Keratinocyte (primary cell): ENCODE measurements at regions not wholly inside any gene's neighbourhood (a gene's known extent, or its start where the extent isn't known, plus 50 kb on each side); places are given as distances from the start of the nearest gene placed in this dataset.

ENCODE experiments used
- DNase-seq: peaks from one replicate; pipeline ENCODE4 v3.0.0-alpha.2; 2011; ENCODE audit warnings: low read depth, missing footprints, low spot score
- FAIRE-seq: peaks from 2 replicates; lab custom pipeline; 2011; peaks lifted over from hg19 to GRCh38; lab: Jason Lieb, UNC
- H2AFZ ChIP-seq: 2 replicates; pipeline ENCODE4 v1.6.0; 2012; ENCODE audit warnings: low read length, control low read depth, inconsistent platforms; ENCODE audit not compliant: control insufficient read depth
- H3K27ac ChIP-seq: 2 replicates; pipeline ENCODE4 v1.5.1; 2011; ENCODE audit warnings: low read length; ENCODE audit not compliant: control insufficient read depth, insufficient read depth
- H3K27me3 ChIP-seq: 3 replicates; pipeline ENCODE4 v1.6.0; 2011; ENCODE audit warnings: low read length; ENCODE audit not compliant: control insufficient read depth, insufficient read depth; ENCODE audit errors: extremely low read depth
- H3K36me3 ChIP-seq, 2 experiments: 2 replicates in 1 of 2; 3 replicates in 1 of 2; pipeline ENCODE4 v1.5.1; 2011; ENCODE audit warnings: low read length in 2 of 2, mild to moderate bottlenecking in 1 of 2; ENCODE audit not compliant: control insufficient read depth in 2 of 2, insufficient read depth in 2 of 2; ENCODE audit errors: extremely low read depth in 1 of 2
- H3K4me1 ChIP-seq: 3 replicates; pipeline ENCODE4 v1.5.1; 2011; ENCODE audit warnings: low read length; ENCODE audit not compliant: control insufficient read depth, insufficient read depth; ENCODE audit errors: extremely low read depth
- H3K4me2 ChIP-seq: 3 replicates; pipeline ENCODE4 v1.6.0; 2011; ENCODE audit warnings: low read depth, low read length; ENCODE audit not compliant: control insufficient read depth, insufficient read depth; ENCODE audit errors: extremely low read depth
- H3K4me3 ChIP-seq, 3 experiments: fragments of 200-600 bp in 1 of 3; sonication (generic) in 1 of 3; 2 replicates in 2 of 3; 3 replicates in 1 of 3; pipeline ENCODE4 v1.5.1; 2011 to 2016; ENCODE audit warnings: low read length in 3 of 3, mild to moderate bottlenecking in 3 of 3, control low read depth in 2 of 3, inconsistent platforms in 1 of 3, low read depth in 1 of 3, mixed read lengths in 1 of 3, mixed run types in 1 of 3, moderate library complexity in 1 of 3; ENCODE audit not compliant: control insufficient read depth in 2 of 3, insufficient read depth in 2 of 3; ENCODE audit errors: extremely low read depth in 1 of 3
- H3K79me2 ChIP-seq: 2 replicates; pipeline ENCODE4 v1.6.0; 2012; ENCODE audit warnings: low read length; ENCODE audit not compliant: control insufficient read depth, insufficient read depth
- H3K9ac ChIP-seq: 3 replicates; pipeline ENCODE4 v1.6.0; 2011; ENCODE audit warnings: low read length; ENCODE audit not compliant: control insufficient read depth, insufficient read depth; ENCODE audit errors: extremely low read depth
- H3K9me1 ChIP-seq: 3 replicates; pipeline ENCODE4 v1.6.0; 2011; ENCODE audit warnings: low read length; ENCODE audit not compliant: control insufficient read depth, insufficient read depth; ENCODE audit errors: extremely low read depth
- H3K9me3 ChIP-seq: 2 replicates; pipeline ENCODE4 v1.5.1; 2012; ENCODE audit warnings: low read depth, low read length; ENCODE audit not compliant: control insufficient read depth
- H4K20me1 ChIP-seq: 3 replicates; pipeline ENCODE4 v1.6.0; 2011; ENCODE audit warnings: low read length; ENCODE audit not compliant: control insufficient read depth, insufficient read depth; ENCODE audit errors: extremely low read depth
- EZH2 ChIP-seq: IDR thresholded peaks from one replicate; pipeline ENCODE4 v1.6.1; 2012; ENCODE audit warnings: inconsistent platforms, mild to moderate bottlenecking, low read length, moderate library complexity
- dilution Hi-C: fragments of 300-500 bp; cut with MboI; formaldehyde crosslinking; loops from one replicate; pipeline ENCODE4 v1.7.0; 2020; ENCODE audit warnings: low sequenced_read_pairs; ENCODE audit not compliant: extremely low pct_ligation_motif_present
- TF ChIP-seq, protein P1 (sequence below), 3 experiments: IDR thresholded peaks in 1 of 3; conservative IDR thresholded peaks in 1 of 3; optimal IDR thresholded peaks in 1 of 3; 2 replicates in 2 of 3; 3 replicates in 1 of 3; pipeline versions ENCODE3 to v1.5.1; 2011; ENCODE audit warnings: low read length in 3 of 3, mild to moderate bottlenecking in 3 of 3, moderate library complexity in 2 of 3, control low read depth in 1 of 3, inconsistent platforms in 1 of 3; ENCODE audit not compliant: insufficient read depth in 2 of 3; ENCODE audit errors: extremely low read depth in 1 of 3

GRCh38 chr12:91994208-91994797 is 151.3 kb downstream of the BTG1 start:
- no peaks in the 10 kb centered on the region for H3K9me1 ChIP-seq
- no peak overlapping the region for H3K27ac ChIP-seq
- peak overlapping the region; percentile 31 for H3K4me2 ChIP-seq
- no peaks in the 10 kb centered on the region for H3K27me3 ChIP-seq
- H3K79me2 ChIP-seq: no peaks in the 10 kb centered on the region
- no peak overlapping the region for H3K9ac ChIP-seq
- dilution Hi-C loops: no loop called here
- FAIRE-seq (peak; percentile 36), DNase-seq (no peak)
- no peak overlapping the region for H3K4me3 ChIP-seq
- TF ChIP-seq EZH2: no peak
- TF ChIP-seq, protein P1, sequence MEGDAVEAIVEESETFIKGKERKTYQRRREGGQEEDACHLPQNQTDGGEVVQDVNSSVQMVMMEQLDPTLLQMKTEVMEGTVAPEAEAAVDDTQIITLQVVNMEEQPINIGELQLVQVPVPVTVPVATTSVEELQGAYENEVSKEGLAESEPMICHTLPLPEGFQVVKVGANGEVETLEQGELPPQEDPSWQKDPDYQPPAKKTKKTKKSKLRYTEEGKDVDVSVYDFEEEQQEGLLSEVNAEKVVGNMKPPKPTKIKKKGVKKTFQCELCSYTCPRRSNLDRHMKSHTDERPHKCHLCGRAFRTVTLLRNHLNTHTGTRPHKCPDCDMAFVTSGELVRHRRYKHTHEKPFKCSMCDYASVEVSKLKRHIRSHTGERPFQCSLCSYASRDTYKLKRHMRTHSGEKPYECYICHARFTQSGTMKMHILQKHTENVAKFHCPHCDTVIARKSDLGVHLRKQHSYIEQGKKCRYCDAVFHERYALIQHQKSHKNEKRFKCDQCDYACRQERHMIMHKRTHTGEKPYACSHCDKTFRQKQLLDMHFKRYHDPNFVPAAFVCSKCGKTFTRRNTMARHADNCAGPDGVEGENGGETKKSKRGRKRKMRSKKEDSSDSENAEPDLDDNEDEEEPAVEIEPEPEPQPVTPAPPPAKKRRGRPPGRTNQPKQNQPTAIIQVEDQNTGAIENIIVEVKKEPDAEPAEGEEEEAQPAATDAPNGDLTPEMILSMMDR (optimal IDR thresholded peaks at IDR 0.05 in 1 of 3, IDR thresholded peaks at IDR 0.05 in 1 of 3, conservative IDR thresholded peaks at IDR 0.05 in 1 of 3; ENCODE audit: extremely low read depth in 1 of 3, insufficient read depth in 2 of 3, low read length in 3 of 3): no peak
- H3K4me1 ChIP-seq: peaks cover 5% of the 10 kb centered on the region
- no peaks in the 10 kb centered on the region for H3K36me3 ChIP-seq
- no peaks in the 10 kb centered on the region for H3K9me3 ChIP-seq
- peak overlapping the region; percentile 70 for H2AFZ ChIP-seq
- H4K20me1 ChIP-seq: no peaks in the 10 kb centered on the region

GRCh38 chr12:91993287-91994017 is 152.2 kb downstream of the BTG1 start:
- FAIRE-seq: no peak
- dilution Hi-C loops: no loop called here

More at GRCh38 chr12:91993287-91994017, 152.2 kb downstream of the BTG1 start:
- Histone ChIP-seq H3K36me3 (no peaks in the 10 kb centered on the region), H3K27me3 (no peaks in the 10 kb centered on the region), H3K9me3 (no peaks in the 10 kb centered on the region), H4K20me1 (no peaks in the 10 kb centered on the region), H3K4me2 (no peak overlapping the region), H2AFZ (no peak overlapping the region), H3K9me1 (no peaks in the 10 kb centered on the region), H3K4me1 (peaks cover 5% of the 10 kb centered on the region), H3K79me2 (no peaks in the 10 kb centered on the region), H3K27ac (no peak overlapping the region), H3K9ac (no peak overlapping the region), H3K4me3 (no peak overlapping the region)
- no peak for DNase-seq
- TF ChIP-seq, protein P1 (optimal IDR thresholded peaks at IDR 0.05 in 1 of 3, IDR thresholded peaks at IDR 0.05 in 1 of 3, conservative IDR thresholded peaks at IDR 0.05 in 1 of 3; ENCODE audit: extremely low read depth in 1 of 3, insufficient read depth in 2 of 3, low read length in 3 of 3): no peak
- TF ChIP-seq EZH2: no peak
